ENCODE measurements at regions not wholly inside any gene's neighbourhood (a gene's known extent, or its start where the extent isn't known, plus 50 kb on each side); places are given as distances from the start of the nearest gene placed in this dataset.

DNA sequence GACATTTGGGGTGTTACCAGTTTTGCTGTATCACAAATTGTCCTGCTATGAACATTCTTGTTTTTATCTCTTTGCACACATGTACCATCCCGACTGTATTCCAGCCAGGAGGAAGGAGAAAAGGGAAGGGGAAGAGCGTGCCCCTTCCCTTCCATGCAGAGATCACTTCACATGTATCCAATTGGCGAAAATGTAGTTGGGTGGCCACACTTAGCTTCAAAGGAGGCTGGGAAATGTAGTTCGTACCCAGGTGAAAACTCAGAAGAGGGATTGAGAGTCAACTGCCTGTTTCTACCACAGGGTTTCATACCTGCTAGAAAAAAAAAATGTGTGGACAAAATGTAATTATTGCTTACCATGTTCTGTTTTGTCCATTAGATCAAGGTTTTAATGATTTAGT lies 189.1 kb upstream of the PELI2 start:
- H2AK5ac ChIP-seq (ENCODE audit: low read depth, low read length) = no peak overlapping the region
- H3K4me3 ChIP-seq (ENCODE audit: low read length in 2 of 2) = no peak overlapping the region
- DNase-seq (ENCODE audit: low spot score) = no peak
- no peak overlapping the region for H2BK12ac ChIP-seq (ENCODE audit: low read length)
- H3K18ac ChIP-seq (ENCODE audit: low read length) = no peak overlapping the region
- no peak overlapping the region for H4K91ac ChIP-seq (ENCODE audit: low read depth, low read length, poor library complexity)
- H3K4me1 ChIP-seq (ENCODE audit: control insufficient read depth in 2 of 2, insufficient read depth in 1 of 2, low read depth in 1 of 2, low read length in 2 of 2) = peaks cover 7 to 32% of the 10 kb centered on the region in 2 donors
- H2AFZ ChIP-seq (ENCODE audit: low read length) = no peak overlapping the region
- H3K4ac ChIP-seq (ENCODE audit: low read length) = no peak overlapping the region
- no peak overlapping the region for H2BK120ac ChIP-seq (ENCODE audit: low read depth, low read length)
- H3K4me2 ChIP-seq (ENCODE audit: insufficient read depth, low read length, poor library complexity, severe bottlenecking) = no peak overlapping the region
- H3K79me1 ChIP-seq (ENCODE audit: low read depth, low read length) = no peaks in the 10 kb centered on the region
- H3K9me3 ChIP-seq (replicated peaks in 1 of 2; ENCODE audit: control insufficient read depth in 2 of 2, insufficient read depth in 1 of 2, low read depth in 1 of 2, low read length in 2 of 2) = peaks cover 2 to 6% of the 10 kb centered on the region in 2 donors
- H3K36me3 ChIP-seq (replicated peaks in 1 of 2; ENCODE audit: control insufficient read depth in 2 of 2, insufficient read depth in 2 of 2, low read length in 2 of 2) = no peaks in the 10 kb centered on the region
- H2BK15ac ChIP-seq (ENCODE audit: low read length) = no peak overlapping the region
- no peak overlapping the region for H3K23ac ChIP-seq (ENCODE audit: low read depth, low read length, poor library complexity)
- no peak overlapping the region for H4K8ac ChIP-seq (ENCODE audit: low read depth, low read length)
- H2BK5ac ChIP-seq (ENCODE audit: low read length) = no peak overlapping the region
- WGBS, 2 donors (ENCODE audit: extremely low coverage in 2 of 2, insufficient read length in 2 of 2, insufficient replicate concordance in 1 of 2) = no CpG with 5 or more reads among the region's 4 CpGs
- no peak overlapping the region for H3K27ac ChIP-seq (replicated peaks; ENCODE audit: low read length)
- no peak overlapping the region for H3K14ac ChIP-seq (ENCODE audit: low read length)
- no peak overlapping the region for H3K9ac ChIP-seq (ENCODE audit: low read depth, low read length, poor library complexity)
- H3K27me3 ChIP-seq (ENCODE audit: control insufficient read depth in 3 of 3, insufficient read depth in 3 of 3, low read depth in 1 of 3, low read length in 3 of 3) = no peaks in the 10 kb centered on the region

DNA sequence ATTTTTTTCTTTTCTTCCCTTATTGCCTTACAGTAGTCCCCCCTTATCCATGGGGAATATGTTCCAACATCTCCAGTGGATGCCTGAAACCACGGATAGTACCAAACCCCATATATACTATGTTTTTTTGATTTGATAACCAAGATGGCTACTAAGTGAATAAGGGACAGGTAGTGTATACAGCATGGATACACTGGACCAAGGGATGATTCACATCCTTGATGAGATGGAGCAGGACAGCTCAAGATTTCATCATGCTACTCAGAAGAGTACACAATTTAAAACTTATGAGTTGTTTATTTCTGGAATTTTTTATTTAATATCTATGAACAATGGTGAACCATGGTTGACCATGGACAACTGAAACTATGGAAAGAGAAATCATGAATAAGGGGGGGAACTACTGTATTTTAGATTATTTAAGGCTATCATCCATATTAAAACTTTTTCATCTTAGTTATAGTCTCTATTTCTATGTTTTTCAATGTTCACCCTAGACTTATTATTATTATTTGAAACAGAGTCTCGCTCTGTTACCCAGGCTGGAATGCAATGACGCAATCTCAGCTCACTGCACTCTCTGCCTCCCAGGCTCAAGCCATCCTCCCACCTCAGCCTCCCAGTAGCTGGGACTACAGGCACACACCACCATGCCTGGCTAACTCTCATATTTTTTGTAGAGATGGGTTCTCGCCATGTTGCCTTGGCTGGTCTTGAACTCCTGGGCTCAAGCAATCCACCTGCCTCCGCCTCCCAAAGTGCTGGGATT lies 188.0 kb upstream of the PELI2 start:
- no peak overlapping the region for H3K4me2 ChIP-seq (ENCODE audit: insufficient read depth, low read length, poor library complexity, severe bottlenecking)
- no peak overlapping the region for H3K9ac ChIP-seq (ENCODE audit: low read depth, low read length, poor library complexity)
- no CpG with 5 or more reads among the region's 5 CpGs for WGBS, 2 donors (ENCODE audit: extremely low coverage in 2 of 2, insufficient read length in 2 of 2, insufficient replicate concordance in 1 of 2)
- peaks cover 7 to 29% of the 10 kb centered on the region in 2 donors for H3K4me1 ChIP-seq (ENCODE audit: control insufficient read depth in 2 of 2, insufficient read depth in 1 of 2, low read depth in 1 of 2, low read length in 2 of 2)
- no peak overlapping the region for H2BK15ac ChIP-seq (ENCODE audit: low read length)
- no peak overlapping the region for H2BK120ac ChIP-seq (ENCODE audit: low read depth, low read length)
- no peak overlapping the region for H2AFZ ChIP-seq (ENCODE audit: low read length)
- no peak overlapping the region for H4K91ac ChIP-seq (ENCODE audit: low read depth, low read length, poor library complexity)
- no peaks in the 10 kb centered on the region for H3K79me1 ChIP-seq (ENCODE audit: low read depth, low read length)
- no peak overlapping the region for H2AK5ac ChIP-seq (ENCODE audit: low read depth, low read length)
- H3K4me3 ChIP-seq (ENCODE audit: low read length in 2 of 2) = peak overlapping the region in 1 of 2 donors; percentile 29
- H3K14ac ChIP-seq (ENCODE audit: low read length) = no peak overlapping the region
- no peak overlapping the region for H2BK5ac ChIP-seq (ENCODE audit: low read length)
- H2BK12ac ChIP-seq (ENCODE audit: low read length) = no peak overlapping the region
- no peaks in the 10 kb centered on the region for H3K27me3 ChIP-seq (ENCODE audit: control insufficient read depth in 3 of 3, insufficient read depth in 3 of 3, low read depth in 1 of 3, low read length in 3 of 3)
- H4K8ac ChIP-seq (ENCODE audit: low read depth, low read length) = no peak overlapping the region
- H3K4ac ChIP-seq (ENCODE audit: low read length) = no peak overlapping the region
- H3K36me3 ChIP-seq (replicated peaks in 1 of 2; ENCODE audit: control insufficient read depth in 2 of 2, insufficient read depth in 2 of 2, low read length in 2 of 2) = no peaks in the 10 kb centered on the region
- H3K27ac ChIP-seq (replicated peaks; ENCODE audit: low read length) = no peak overlapping the region
- no peak overlapping the region for H3K18ac ChIP-seq (ENCODE audit: low read length)
- H3K9me3 ChIP-seq (replicated peaks in 1 of 2; ENCODE audit: control insufficient read depth in 2 of 2, insufficient read depth in 1 of 2, low read depth in 1 of 2, low read length in 2 of 2) = peaks cover 2 to 12% of the 10 kb centered on the region in 2 donors
- no peak for DNase-seq (ENCODE audit: low spot score)
- H3K23ac ChIP-seq (ENCODE audit: low read depth, low read length, poor library complexity) = no peak overlapping the region

DNA sequence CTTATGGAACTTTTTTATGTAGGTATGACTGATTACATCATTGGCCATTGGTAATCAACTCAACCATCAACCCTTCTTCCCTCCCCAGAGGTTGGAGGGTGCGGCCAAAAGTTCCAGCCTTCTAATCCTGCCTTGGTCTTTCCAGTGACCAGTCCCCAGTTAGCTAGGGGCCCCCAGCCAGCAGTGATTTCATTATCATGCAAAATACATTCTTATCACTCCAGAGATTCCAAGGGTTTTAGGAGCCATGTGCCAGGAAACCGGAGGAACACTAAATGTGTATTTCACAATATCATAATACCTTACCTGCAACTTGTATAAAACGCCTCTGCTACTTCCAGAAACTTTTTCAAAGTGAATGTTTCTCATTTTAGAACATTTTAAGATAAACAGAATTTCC lies 181.5 kb upstream of the PELI2 start:
- no peaks in the 10 kb centered on the region for H3K79me1 ChIP-seq (ENCODE audit: low read depth, low read length)
- H3K4me3 ChIP-seq (ENCODE audit: low read length in 2 of 2) = no peak overlapping the region
- no peak overlapping the region for H2BK5ac ChIP-seq (ENCODE audit: low read length)
- no peak overlapping the region for H3K9ac ChIP-seq (ENCODE audit: low read depth, low read length, poor library complexity)
- WGBS, 2 donors (ENCODE audit: extremely low coverage in 2 of 2, insufficient read length in 2 of 2, insufficient replicate concordance in 1 of 2) = no CpG with 5 or more reads among the region's 3 CpGs
- H2AK5ac ChIP-seq (ENCODE audit: low read depth, low read length) = no peak overlapping the region
- no peak overlapping the region for H4K91ac ChIP-seq (ENCODE audit: low read depth, low read length, poor library complexity)
- H3K27me3 ChIP-seq (ENCODE audit: control insufficient read depth in 3 of 3, insufficient read depth in 3 of 3, low read depth in 1 of 3, low read length in 3 of 3) = no peaks in the 10 kb centered on the region
- no peak overlapping the region for H3K14ac ChIP-seq (ENCODE audit: low read length)
- peaks cover 0 to 8% of the 10 kb centered on the region in 2 donors for H3K4me1 ChIP-seq (ENCODE audit: control insufficient read depth in 2 of 2, insufficient read depth in 1 of 2, low read depth in 1 of 2, low read length in 2 of 2)
- H3K23ac ChIP-seq (ENCODE audit: low read depth, low read length, poor library complexity) = no peak overlapping the region
- H3K36me3 ChIP-seq (replicated peaks in 1 of 2; ENCODE audit: control insufficient read depth in 2 of 2, insufficient read depth in 2 of 2, low read length in 2 of 2) = no peaks in the 10 kb centered on the region
- no peak overlapping the region for H3K4ac ChIP-seq (ENCODE audit: low read length)
- no peak overlapping the region for H4K8ac ChIP-seq (ENCODE audit: low read depth, low read length)
- no peak overlapping the region for H2AFZ ChIP-seq (ENCODE audit: low read length)
- DNase-seq (ENCODE audit: low spot score) = no peak
- peaks cover 4 to 16% of the 10 kb centered on the region in 2 donors for H3K9me3 ChIP-seq (replicated peaks in 1 of 2; ENCODE audit: control insufficient read depth in 2 of 2, insufficient read depth in 1 of 2, low read depth in 1 of 2, low read length in 2 of 2)
- no peak overlapping the region for H2BK15ac ChIP-seq (ENCODE audit: low read length)
- no peak overlapping the region for H3K18ac ChIP-seq (ENCODE audit: low read length)
- no peak overlapping the region for H2BK12ac ChIP-seq (ENCODE audit: low read length)
- H2BK120ac ChIP-seq (ENCODE audit: low read depth, low read length) = no peak overlapping the region
- H3K27ac ChIP-seq (replicated peaks; ENCODE audit: low read length) = no peak overlapping the region
- H3K4me2 ChIP-seq (ENCODE audit: insufficient read depth, low read length, poor library complexity, severe bottlenecking) = no peak overlapping the region

DNA sequence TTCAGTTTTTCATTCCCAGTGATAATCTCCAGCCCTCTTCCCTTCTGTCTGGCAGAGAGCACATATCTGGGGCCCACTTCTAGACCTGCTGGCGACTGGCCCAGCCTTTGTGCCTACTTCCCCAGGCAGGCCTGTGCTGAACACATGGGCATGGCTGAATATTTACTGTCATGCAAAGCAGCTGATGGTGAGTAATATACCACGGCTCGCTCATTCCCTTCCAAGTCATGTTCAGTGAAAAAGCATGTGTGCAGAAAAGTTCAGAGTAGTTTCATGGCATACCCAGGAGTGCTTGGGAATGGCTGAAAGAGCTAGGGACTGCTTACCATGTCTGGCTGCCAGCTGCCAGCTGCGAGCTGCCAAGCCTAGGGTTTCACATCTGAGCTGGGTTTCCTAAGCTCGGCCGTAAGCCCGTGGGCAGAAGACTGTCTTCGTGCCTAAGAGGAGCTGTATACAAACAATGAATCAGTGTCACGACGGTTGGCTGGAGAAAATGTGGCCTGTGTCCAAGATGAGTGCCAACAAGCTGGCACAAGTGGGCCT lies 179.9 kb upstream of the PELI2 start:
- no peaks in the 10 kb centered on the region for H3K79me1 ChIP-seq (ENCODE audit: low read depth, low read length)
- H3K27ac ChIP-seq (replicated peaks; ENCODE audit: low read length) = no peak overlapping the region
- H3K4ac ChIP-seq (ENCODE audit: low read length) = no peak overlapping the region
- H2BK120ac ChIP-seq (ENCODE audit: low read depth, low read length) = no peak overlapping the region
- no peak overlapping the region for H4K91ac ChIP-seq (ENCODE audit: low read depth, low read length, poor library complexity)
- H2BK12ac ChIP-seq (ENCODE audit: low read length) = no peak overlapping the region
- no peak overlapping the region for H2AFZ ChIP-seq (ENCODE audit: low read length)
- no peak overlapping the region for H2AK5ac ChIP-seq (ENCODE audit: low read depth, low read length)
- no peak overlapping the region for H2BK5ac ChIP-seq (ENCODE audit: low read length)
- no CpG with 5 or more reads among the region's 10 CpGs for WGBS, 2 donors (ENCODE audit: extremely low coverage in 2 of 2, insufficient read length in 2 of 2, insufficient replicate concordance in 1 of 2)
- no peak overlapping the region for H3K18ac ChIP-seq (ENCODE audit: low read length)
- DNase-seq (ENCODE audit: low spot score) = no peak
- H3K4me1 ChIP-seq (ENCODE audit: control insufficient read depth in 2 of 2, insufficient read depth in 1 of 2, low read depth in 1 of 2, low read length in 2 of 2) = peaks cover 0 to 8% of the 10 kb centered on the region in 2 donors
- no peak overlapping the region for H3K23ac ChIP-seq (ENCODE audit: low read depth, low read length, poor library complexity)
- no peaks in the 10 kb centered on the region for H3K36me3 ChIP-seq (replicated peaks in 1 of 2; ENCODE audit: control insufficient read depth in 2 of 2, insufficient read depth in 2 of 2, low read length in 2 of 2)
- no peak overlapping the region for H4K8ac ChIP-seq (ENCODE audit: low read depth, low read length)
- H3K9me3 ChIP-seq (replicated peaks in 1 of 2; ENCODE audit: control insufficient read depth in 2 of 2, insufficient read depth in 1 of 2, low read depth in 1 of 2, low read length in 2 of 2) = peaks cover 2 to 16% of the 10 kb centered on the region in 2 donors
- no peak overlapping the region for H3K4me2 ChIP-seq (ENCODE audit: insufficient read depth, low read length, poor library complexity, severe bottlenecking)
- H3K4me3 ChIP-seq (ENCODE audit: low read length in 2 of 2) = no peak overlapping the region
- no peak overlapping the region for H3K14ac ChIP-seq (ENCODE audit: low read length)
- H2BK15ac ChIP-seq (ENCODE audit: low read length) = no peak overlapping the region
- no peaks in the 10 kb centered on the region for H3K27me3 ChIP-seq (ENCODE audit: control insufficient read depth in 3 of 3, insufficient read depth in 3 of 3, low read depth in 1 of 3, low read length in 3 of 3)
- H3K9ac ChIP-seq (ENCODE audit: low read depth, low read length, poor library complexity) = no peak overlapping the region
